ENCODE measurements at regions not wholly inside any gene's neighbourhood (a gene's known extent, or its start where the extent isn't known, plus 50 kb on each side); places are given as distances from the start of the nearest gene placed in this dataset.

- DNase-seq (ENCODE audit: low read depth in 1 of 2, low spot score in 1 of 2): no peak
- Histone ChIP-seq H3K4me3 (replicated peaks; ENCODE audit: insufficient read depth, low read length) (no peak overlapping the region), H3K27ac (replicated peaks) (no peak overlapping the region), H3K27me3 (ENCODE audit: insufficient read depth, poor library complexity, severe bottlenecking) (peaks cover 3% of the 10 kb centered on the region)
- no peak for TF ChIP-seq POLR2AphosphoS5 (IDR thresholded peaks at IDR 0.05; ENCODE audit: low read depth)
- TF ChIP-seq SPI1 (IDR thresholded peaks at IDR 0.05; ENCODE audit: borderline replicate concordance, low read depth): no peak
- no peak for TF ChIP-seq GABPA (IDR thresholded peaks at IDR 0.05; ENCODE audit: low read depth)
- no peak for TF ChIP-seq REST (IDR thresholded peaks at IDR 0.05; ENCODE audit: insufficient replicate concordance, low read depth)
- no peak for TF ChIP-seq CTCF (IDR thresholded peaks at IDR 0.05; ENCODE audit: insufficient read depth, low read length)
Observed at GRCh38 chr6:71199736-71200135, 88.9 kb upstream of the OGFRL1 start.

DNA sequence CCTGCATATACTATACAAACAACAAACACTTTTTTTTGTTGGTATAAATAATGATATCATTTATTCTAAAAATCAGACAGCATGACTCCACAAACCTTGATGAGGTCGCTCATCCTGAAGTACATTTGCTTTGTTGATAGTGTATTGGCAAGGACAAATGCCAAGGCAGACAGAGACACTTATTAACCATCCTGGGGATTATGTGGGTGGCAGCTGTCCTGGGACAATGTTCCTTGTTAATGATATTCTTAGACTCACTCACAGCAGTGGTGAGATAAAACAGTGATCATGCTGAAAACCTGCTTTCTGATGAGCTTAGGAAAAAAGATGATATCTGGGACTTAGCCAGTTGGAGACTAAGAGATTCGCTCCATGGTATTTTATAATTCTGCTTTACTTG lies 85.4 kb upstream of the OGFRL1 start:
- Histone ChIP-seq H3K4me3 (replicated peaks; ENCODE audit: insufficient read depth, low read length) (no peak overlapping the region), H3K27ac (replicated peaks) (no peak overlapping the region), H3K27me3 (ENCODE audit: insufficient read depth, poor library complexity, severe bottlenecking) (no peaks in the 10 kb centered on the region)
- no peak for TF ChIP-seq REST (IDR thresholded peaks at IDR 0.05; ENCODE audit: insufficient replicate concordance, low read depth)
- no peak for TF ChIP-seq POLR2AphosphoS5 (IDR thresholded peaks at IDR 0.05; ENCODE audit: low read depth)
- TF ChIP-seq SPI1 (IDR thresholded peaks at IDR 0.05; ENCODE audit: borderline replicate concordance, low read depth): no peak
- no peak for TF ChIP-seq CTCF (IDR thresholded peaks at IDR 0.05; ENCODE audit: insufficient read depth, low read length)
- TF ChIP-seq GABPA (IDR thresholded peaks at IDR 0.05; ENCODE audit: low read depth): no peak
- DNase-seq (ENCODE audit: low read depth in 1 of 2, low spot score in 1 of 2): no peak

DNA sequence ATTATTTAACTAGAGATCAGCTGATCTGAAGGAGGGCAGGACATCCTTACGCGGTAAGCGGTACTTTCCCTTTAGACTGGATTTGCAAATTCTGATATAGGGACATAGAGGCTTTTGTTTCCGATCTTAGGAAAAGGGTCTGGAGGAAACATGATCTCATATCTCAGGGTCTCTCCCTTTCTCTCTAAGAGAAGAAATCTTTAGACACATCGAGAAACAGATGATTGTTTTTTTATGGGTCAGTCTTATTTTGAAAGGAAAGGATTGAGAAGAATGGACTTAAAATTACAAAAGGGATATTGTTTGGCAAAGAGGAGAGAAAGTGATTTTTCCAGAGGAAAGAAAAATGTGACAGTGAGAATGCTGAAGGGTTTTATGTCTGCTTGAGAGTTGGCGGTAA lies 83.9 kb upstream of the OGFRL1 start:
- Histone ChIP-seq H3K27me3 (ENCODE audit: insufficient read depth, poor library complexity, severe bottlenecking) (no peaks in the 10 kb centered on the region), H3K27ac (replicated peaks) (no peak overlapping the region), H3K4me3 (replicated peaks; ENCODE audit: insufficient read depth, low read length) (no peak overlapping the region)
- no peak for DNase-seq (ENCODE audit: low read depth in 1 of 2, low spot score in 1 of 2)
- no peak for TF ChIP-seq POLR2AphosphoS5 (IDR thresholded peaks at IDR 0.05; ENCODE audit: low read depth)
- no peak for TF ChIP-seq GABPA (IDR thresholded peaks at IDR 0.05; ENCODE audit: low read depth)
- TF ChIP-seq SPI1 (IDR thresholded peaks at IDR 0.05; ENCODE audit: borderline replicate concordance, low read depth): no peak
- no peak for TF ChIP-seq REST (IDR thresholded peaks at IDR 0.05; ENCODE audit: insufficient replicate concordance, low read depth)
- TF ChIP-seq CTCF (IDR thresholded peaks at IDR 0.05; ENCODE audit: insufficient read depth, low read length): no peak

Data from HL-60 (cell line).